BJ (cell line): ENCODE measurements at regions not wholly inside any gene's neighbourhood (a gene's known extent, or its start where the extent isn't known, plus 50 kb on each side); places are given as distances from the start of the nearest gene placed in this dataset.

ENCODE experiments used
- CTCF ChIA-PET: fragments of 350-600 bp; formaldehyde crosslinking; extraction: SDS; loops from one replicate; lab custom pipeline; 2021; ENCODE audit warnings: antibody characterized with exemption, inconsistent platforms; lab: Yijun Ruan, JAX
- POLR2A ChIA-PET: fragments of 300-600 bp; sonication (Branson Sonifier 250); formaldehyde crosslinking; extraction: SDS; loops from one replicate; lab custom pipeline; 2021; ENCODE audit warnings: antibody characterized with exemption; lab: Charles Lee
- DNase-seq: peaks from one replicate; pipeline ENCODE4 v3.0.0-alpha.2; 2011; ENCODE audit warnings: low read depth
- H3K27me3 ChIP-seq: 2 replicates; pipeline ENCODE4 v1.6.0; 2011; ENCODE audit warnings: low read length; ENCODE audit not compliant: control insufficient read depth, insufficient read depth
- H3K36me3 ChIP-seq: 2 replicates; pipeline ENCODE4 v1.5.1; 2011; ENCODE audit warnings: low read length; ENCODE audit not compliant: control insufficient read depth, insufficient read depth
- H3K4me3 ChIP-seq: 2 replicates; pipeline ENCODE4 v1.5.1; 2011; ENCODE audit warnings: low read depth, mild to moderate bottlenecking, control low read depth, low read length
- CTCF ChIP-seq: IDR thresholded peaks from 2 replicates; pipeline ENCODE4 v1.5.1; 2011; ENCODE audit warnings: low read depth, mild to moderate bottlenecking, control low read depth, inconsistent platforms, low read length, moderate library complexity; ENCODE audit not compliant: insufficient read depth

GRCh38 chr18:22015156-22015555 lies 154.2 kb upstream of the GATA6 start:
- Histone ChIP-seq H3K36me3 (no peaks in the 10 kb centered on the region), H3K4me3 (no peak overlapping the region), H3K27me3 (no peaks in the 10 kb centered on the region)
- ChIA-PET CTCF (interaction anchor here (0.6 to 0.7 kb wide), 2 partner anchors 77 to 81 kb away, joined by 3 read pairs; no protein-coding TSS in a partner anchor), POLR2A (no interaction called here)
- DNase-seq, result no peak
- no peak for TF ChIP-seq CTCF

- no peak for TF ChIP-seq CTCF
- H3K4me3 ChIP-seq, result no peak overlapping the region
- DNase-seq, result no peak
- no peaks in the 10 kb centered on the region for H3K27me3 ChIP-seq
- CTCF ChIA-PET, result interaction anchor here (0.6 to 2.1 kb wide), 2 partner anchors 20 to 25 kb away, joined by 3 to 5 read pairs; no protein-coding TSS in a partner anchor
- POLR2A ChIA-PET, result no interaction called here
- no peaks in the 10 kb centered on the region for H3K36me3 ChIP-seq
Observed at GRCh38 chr18:22018366-22018765, 151.0 kb upstream of the GATA6 start.

- Histone ChIP-seq H3K36me3 (no peaks in the 10 kb centered on the region), H3K27me3 (no peaks in the 10 kb centered on the region), H3K4me3 (no peak overlapping the region)
- POLR2A ChIA-PET, result no interaction called here
- no peak for DNase-seq
- TF ChIP-seq CTCF, result no peak
- CTCF ChIA-PET, result no interaction called here
Observed at GRCh38 chr18:22019193-22019592, 150.2 kb upstream of the GATA6 start.

- CTCF ChIA-PET, result no interaction called here
- Histone ChIP-seq H3K36me3 (no peaks in the 10 kb centered on the region), H3K27me3 (no peaks in the 10 kb centered on the region), H3K4me3 (no peak overlapping the region)
- POLR2A ChIA-PET, result no interaction called here
- no peak for TF ChIP-seq CTCF
- no peak for DNase-seq
Observed at GRCh38 chr18:22020127-22020866, 149.1 kb upstream of the GATA6 start.

- ChIA-PET CTCF (no interaction called here), POLR2A (no interaction called here)
- no peaks in the 10 kb centered on the region for H3K27me3 ChIP-seq
- DNase-seq, result no peak
- no peak for TF ChIP-seq CTCF
- H3K4me3 ChIP-seq, result no peak overlapping the region
- H3K36me3 ChIP-seq, result no peaks in the 10 kb centered on the region
Observed at GRCh38 chr18:22020867-22021370, 148.5 kb upstream of the GATA6 start.
